ENCODE measurements at regions not wholly inside any gene's neighbourhood (a gene's known extent, or its start where the extent isn't known, plus 50 kb on each side); places are given as distances from the start of the nearest gene placed in this dataset.
"Not testable (repeated sequence)": the region's sequence is repeated elsewhere in the genome, so short reads cannot be mapped to it uniquely, and the experiment has no call there.

DNA sequence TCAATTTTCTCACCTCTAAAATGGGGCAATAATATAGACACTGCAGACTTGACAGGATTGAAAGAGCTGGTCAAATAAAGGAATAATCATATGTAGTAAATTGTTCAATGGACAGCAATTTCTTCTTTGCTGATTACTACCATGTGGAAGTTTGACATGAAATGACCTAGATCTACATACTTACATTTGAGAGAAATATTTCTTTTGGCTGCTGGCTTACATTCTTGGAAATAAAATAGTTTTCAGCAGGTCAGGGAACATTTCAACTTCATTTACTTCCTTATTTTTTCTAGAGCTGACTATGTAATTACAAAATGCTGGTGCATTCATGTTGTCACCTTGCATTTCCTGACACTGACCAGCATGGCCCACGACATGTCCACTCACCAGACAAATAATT is 294.6 kb upstream of the MIR17HG start:
- peaks cover 10% of the 10 kb centered on the region for H3K27me3 Mint-ChIP-seq

DNA sequence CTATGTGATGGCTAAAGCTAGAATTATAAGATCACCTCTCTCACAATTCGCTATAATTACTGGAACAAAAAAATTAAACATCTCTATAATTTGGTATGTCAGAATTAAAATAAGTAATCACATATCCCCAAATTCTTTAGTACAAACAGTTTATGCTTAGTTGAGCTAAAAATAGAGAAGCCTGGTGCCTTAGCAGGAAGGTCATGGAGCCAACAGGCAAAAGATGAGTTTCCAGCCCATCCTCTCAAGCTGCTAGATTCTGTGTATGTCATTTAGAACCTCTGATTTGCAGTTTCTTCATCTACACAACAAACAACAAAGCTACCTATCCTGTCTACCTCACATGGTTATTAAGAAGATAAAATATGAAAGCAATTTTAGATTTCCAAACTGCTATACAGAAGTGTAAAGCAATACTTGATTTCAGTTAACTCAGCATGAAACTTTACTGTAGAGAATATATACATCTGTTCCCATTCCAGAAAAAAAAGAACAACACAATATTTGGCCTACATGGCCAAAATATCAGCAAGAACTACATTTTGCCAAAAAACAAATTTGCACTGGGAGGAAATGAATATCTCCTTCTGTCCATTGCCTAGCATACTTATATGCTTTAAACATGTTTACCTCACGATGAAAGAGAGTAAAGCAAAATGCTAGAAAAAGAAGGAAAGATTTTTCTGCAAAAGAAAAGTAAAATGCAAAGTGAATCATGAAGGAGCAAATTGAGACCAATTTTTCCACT is 294.0 kb upstream of the MIR17HG start:
- TF ChIP-seq, protein P1, sequence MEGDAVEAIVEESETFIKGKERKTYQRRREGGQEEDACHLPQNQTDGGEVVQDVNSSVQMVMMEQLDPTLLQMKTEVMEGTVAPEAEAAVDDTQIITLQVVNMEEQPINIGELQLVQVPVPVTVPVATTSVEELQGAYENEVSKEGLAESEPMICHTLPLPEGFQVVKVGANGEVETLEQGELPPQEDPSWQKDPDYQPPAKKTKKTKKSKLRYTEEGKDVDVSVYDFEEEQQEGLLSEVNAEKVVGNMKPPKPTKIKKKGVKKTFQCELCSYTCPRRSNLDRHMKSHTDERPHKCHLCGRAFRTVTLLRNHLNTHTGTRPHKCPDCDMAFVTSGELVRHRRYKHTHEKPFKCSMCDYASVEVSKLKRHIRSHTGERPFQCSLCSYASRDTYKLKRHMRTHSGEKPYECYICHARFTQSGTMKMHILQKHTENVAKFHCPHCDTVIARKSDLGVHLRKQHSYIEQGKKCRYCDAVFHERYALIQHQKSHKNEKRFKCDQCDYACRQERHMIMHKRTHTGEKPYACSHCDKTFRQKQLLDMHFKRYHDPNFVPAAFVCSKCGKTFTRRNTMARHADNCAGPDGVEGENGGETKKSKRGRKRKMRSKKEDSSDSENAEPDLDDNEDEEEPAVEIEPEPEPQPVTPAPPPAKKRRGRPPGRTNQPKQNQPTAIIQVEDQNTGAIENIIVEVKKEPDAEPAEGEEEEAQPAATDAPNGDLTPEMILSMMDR (conservative IDR thresholded peaks at IDR 0.05) = no peak
- peaks cover 10% of the 10 kb centered on the region for H3K27me3 Mint-ChIP-seq
- H3K4me1 Mint-ChIP-seq (ENCODE audit: unreplicated experiment) = peaks cover 17% of the 10 kb centered on the region
- H3K36me3 Mint-ChIP-seq = no peaks in the 10 kb centered on the region
- no peak for DNase-seq (ENCODE audit: extremely low spot score, unreplicated experiment)
- no peak overlapping the region for H3K4me3 Mint-ChIP-seq
- no peaks in the 10 kb centered on the region for H3K9me3 Mint-ChIP-seq
- no peak overlapping the region for H3K27ac Mint-ChIP-seq

More for the DNA sequence above, 294.6 kb upstream of the MIR17HG start:
- TF ChIP-seq, protein P1 (conservative IDR thresholded peaks at IDR 0.05) = no peak
- Mint-ChIP-seq H3K4me1 (ENCODE audit: unreplicated experiment) (peaks cover 17% of the 10 kb centered on the region), H3K36me3 (no peaks in the 10 kb centered on the region), H3K4me3 (no peak overlapping the region), H3K9me3 (no peaks in the 10 kb centered on the region), H3K27ac (no peak overlapping the region)
- no peak for DNase-seq (ENCODE audit: extremely low spot score, unreplicated experiment)

DNA sequence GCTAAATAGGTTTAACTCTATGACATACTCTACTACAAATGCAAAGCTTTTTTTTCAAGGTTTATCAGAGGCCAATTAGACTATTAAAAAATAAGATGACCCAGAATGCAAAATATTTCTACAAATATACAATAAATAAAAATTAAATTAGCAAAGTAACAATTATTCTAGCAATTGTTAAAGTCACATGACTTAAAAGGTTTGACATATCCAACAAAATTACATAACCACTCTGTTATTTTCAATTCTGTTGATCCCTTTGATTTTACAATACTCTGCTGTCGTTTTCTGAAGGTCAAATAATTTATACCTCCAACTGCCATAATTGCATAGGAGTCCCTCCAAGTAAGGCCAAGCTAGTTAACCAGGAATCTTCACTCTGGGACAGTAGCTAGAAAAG is 292.6 kb upstream of the MIR17HG start:
- H3K9me3 Mint-ChIP-seq = no peaks in the 10 kb centered on the region
- no peaks in the 10 kb centered on the region for H3K36me3 Mint-ChIP-seq
- TF ChIP-seq, protein P1 (conservative IDR thresholded peaks at IDR 0.05) = no peak
- H3K27ac Mint-ChIP-seq = no peak overlapping the region
- peaks cover 10% of the 10 kb centered on the region for H3K27me3 Mint-ChIP-seq
- no peak overlapping the region for H3K4me3 Mint-ChIP-seq
- peaks cover 17% of the 10 kb centered on the region for H3K4me1 Mint-ChIP-seq (ENCODE audit: unreplicated experiment)
- no peak for DNase-seq (ENCODE audit: extremely low spot score, unreplicated experiment)

DNA sequence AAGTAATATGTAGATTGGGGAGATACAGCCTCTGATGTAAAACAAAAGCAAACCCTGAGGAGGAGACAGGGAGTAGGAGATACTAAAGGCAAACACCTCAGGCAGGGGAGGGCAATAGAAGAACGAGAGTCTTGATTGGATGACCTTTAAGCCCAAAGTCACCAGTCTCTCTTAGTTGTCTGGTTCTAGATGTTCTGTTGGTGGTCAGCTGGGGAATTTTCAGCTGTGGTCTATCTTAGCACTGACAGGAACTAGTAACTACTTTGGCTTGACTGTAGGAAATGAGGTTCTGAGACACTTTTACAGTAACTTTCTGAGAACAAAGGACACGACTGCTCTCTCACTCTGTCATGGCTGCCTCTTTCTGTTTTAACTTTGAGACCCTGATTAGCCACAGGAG is 290.7 kb upstream of the MIR17HG start:
- Mint-ChIP-seq H3K4me3 (no peak overlapping the region), H3K9me3 (no peaks in the 10 kb centered on the region), H3K27ac (no peak overlapping the region), H3K36me3 (no peaks in the 10 kb centered on the region), H3K27me3 (peaks cover 10% of the 10 kb centered on the region), H3K4me1 (ENCODE audit: unreplicated experiment) (peaks cover 7% of the 10 kb centered on the region)
- TF ChIP-seq, protein P1 (conservative IDR thresholded peaks at IDR 0.05) = no peak
- no peak for DNase-seq (ENCODE audit: extremely low spot score, unreplicated experiment)

DNA sequence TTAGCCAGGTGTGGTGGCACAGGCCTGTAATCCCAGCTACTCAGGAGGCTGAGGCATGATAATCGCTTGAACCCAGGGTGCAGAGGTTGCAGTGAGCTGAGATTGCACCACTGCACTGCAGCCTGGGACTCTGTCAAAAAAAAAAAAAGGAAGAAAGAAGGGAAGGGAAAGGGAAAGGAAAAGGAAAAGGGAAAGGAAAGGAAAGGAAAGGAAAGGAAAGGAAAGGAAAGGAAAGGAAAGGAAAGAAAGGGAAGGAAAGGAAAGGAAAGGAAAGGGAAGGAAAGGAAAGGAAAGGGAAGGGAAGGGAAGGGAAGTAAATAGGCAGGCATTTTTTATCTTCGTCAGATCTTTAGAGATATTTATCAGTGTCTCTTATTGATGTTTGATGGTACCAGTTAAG is 290.0 kb upstream of the MIR17HG start:
- H3K9me3 Mint-ChIP-seq; H3K4me1 Mint-ChIP-seq (ENCODE audit: unreplicated experiment); H3K4me3 Mint-ChIP-seq; DNase-seq (ENCODE audit: extremely low spot score, unreplicated experiment); H3K36me3 Mint-ChIP-seq; H3K27me3 Mint-ChIP-seq; H3K27ac Mint-ChIP-seq: not testable (repeated sequence)

DNA sequence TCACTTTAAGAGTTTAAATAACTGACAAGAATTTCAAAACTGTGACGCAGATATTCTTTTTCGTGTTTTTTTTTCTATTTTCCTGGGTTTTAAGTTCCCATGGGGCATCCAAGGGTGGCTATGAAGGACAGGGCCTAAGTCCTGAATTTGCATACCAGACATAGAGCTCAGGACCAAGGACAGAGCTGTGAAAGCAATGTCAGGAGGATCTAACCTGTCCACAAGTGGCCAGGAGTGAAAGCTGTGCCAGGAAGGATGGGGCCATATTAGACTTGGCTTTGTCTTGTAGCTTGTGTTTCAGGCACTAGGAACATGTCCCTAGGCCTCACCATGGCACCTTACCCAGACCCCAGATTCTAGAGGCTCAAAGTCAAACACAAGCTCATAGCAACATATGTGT is 289.4 kb upstream of the MIR17HG start:
- Mint-ChIP-seq H3K4me1 (ENCODE audit: unreplicated experiment) (peaks cover 7% of the 10 kb centered on the region), H3K4me3 (no peak overlapping the region), H3K27me3 (peaks cover 12% of the 10 kb centered on the region), H3K27ac (no peak overlapping the region), H3K36me3 (no peaks in the 10 kb centered on the region), H3K9me3 (no peaks in the 10 kb centered on the region)
- no peak for DNase-seq (ENCODE audit: extremely low spot score, unreplicated experiment)
- TF ChIP-seq, protein P1 (conservative IDR thresholded peaks at IDR 0.05) = no peak

All from type B pancreatic cell (in vitro differentiated cells).